LoVo (cell line): ENCODE measurements at regions not wholly inside any gene's neighbourhood (a gene's known extent, or its start where the extent isn't known, plus 50 kb on each side); places are given as distances from the start of the nearest gene placed in this dataset.

Source experiments
- DNase-seq: peaks from one replicate; pipeline ENCODE4 v3.0.0-alpha.2; 2016; ENCODE audit warnings: low spot score

- DNase-seq = no peak
Measured at GRCh38 chr10:128875956-128876736, 590.9 kb upstream of the MGMT start.

DNA sequence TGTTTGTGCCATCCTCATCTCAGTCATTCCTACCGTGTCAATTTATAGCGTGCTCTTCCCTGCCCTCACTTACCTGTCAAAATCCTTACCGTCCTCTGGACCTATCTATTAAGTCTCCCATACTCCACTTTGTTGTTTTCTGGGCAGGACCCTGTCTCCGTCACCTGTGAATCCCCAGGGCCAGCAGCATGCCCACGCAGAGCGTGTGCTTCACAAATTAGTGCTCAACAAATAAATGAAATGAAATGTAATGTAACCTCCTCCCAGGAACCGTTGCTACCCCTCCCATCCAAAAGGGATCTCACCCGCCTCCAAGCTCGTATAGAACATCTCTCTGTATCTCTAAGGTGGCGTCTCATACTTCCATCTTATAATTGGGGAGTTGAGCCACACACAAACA, 589.9 kb upstream of the MGMT start:
- no peak for DNase-seq

DNA sequence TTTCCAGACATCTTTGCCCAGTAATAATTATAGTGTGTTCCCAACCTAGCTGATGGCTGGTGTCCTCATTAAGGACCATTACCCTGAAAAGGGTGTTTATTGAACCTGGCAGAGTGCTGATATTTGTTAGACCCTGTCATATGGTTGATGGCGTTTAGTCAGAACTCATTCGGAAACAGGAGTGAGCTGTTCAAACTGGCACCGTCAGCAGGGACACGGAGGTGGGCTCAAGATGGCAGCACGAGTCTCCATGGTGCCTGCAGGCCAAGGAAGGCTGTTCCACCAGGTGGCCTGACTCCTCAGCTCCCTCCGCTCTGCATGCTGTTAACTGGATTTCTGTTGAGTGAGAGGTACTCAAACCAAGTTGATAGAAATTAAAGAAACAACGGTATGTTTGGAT, 589.1 kb upstream of the MGMT start:
- DNase-seq = no peak

DNA sequence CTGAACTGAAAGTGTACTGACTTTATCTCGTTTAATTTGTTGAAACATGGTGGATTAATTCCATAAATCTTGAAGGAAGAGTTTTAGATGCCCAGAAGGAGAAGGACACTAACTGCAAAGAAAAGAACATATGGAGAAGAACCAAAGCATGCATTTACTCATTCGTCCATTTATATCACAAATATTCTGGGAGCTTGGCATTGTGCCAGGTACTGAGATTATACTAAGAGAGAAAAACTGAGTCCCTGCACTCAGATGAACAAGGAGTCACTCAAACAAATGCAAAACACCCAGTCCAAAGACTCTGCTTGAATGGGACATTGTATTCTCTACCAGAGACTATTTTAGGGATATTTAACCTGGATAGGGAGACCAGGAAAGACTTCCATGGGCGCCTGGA, 588.0 kb upstream of the MGMT start:
- no peak for DNase-seq

DNA sequence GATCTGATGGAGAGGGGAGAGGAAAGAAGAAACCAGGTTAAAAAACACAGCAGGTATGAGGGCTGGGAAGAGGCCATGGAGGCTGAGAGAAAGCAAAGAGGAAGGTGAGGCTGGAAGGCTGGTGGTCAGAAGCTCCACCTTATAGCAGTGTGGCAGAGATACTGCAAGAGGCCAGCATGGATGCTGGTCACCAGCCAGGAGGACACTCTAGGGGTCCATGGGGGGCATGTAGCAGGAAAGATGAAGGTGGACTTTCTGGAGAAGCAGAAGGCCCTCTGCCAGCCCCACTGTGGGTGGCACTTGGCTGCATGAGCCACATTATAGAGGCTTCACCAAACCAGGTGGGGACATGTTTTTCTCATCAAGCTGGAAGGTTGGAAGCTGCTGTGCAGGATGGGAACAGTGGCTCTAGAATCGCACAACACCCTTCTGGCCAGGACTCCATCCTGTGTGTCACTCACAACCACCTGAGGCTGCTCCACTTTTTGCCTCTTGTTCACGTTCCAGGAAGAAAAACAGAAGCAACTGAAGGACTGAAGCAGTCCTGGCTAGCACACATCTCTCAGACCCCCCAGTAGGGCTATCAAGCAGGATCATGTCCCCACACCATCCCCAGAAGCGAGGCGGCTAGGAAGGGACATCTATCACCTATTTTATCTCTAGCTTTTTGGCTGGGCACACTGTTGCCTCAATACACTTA, 587.5 kb upstream of the MGMT start:
- DNase-seq = no peak

GRCh38 chr10:128880159-128880725, 586.8 kb upstream of the MGMT start:
- no peak for DNase-seq

DNA sequence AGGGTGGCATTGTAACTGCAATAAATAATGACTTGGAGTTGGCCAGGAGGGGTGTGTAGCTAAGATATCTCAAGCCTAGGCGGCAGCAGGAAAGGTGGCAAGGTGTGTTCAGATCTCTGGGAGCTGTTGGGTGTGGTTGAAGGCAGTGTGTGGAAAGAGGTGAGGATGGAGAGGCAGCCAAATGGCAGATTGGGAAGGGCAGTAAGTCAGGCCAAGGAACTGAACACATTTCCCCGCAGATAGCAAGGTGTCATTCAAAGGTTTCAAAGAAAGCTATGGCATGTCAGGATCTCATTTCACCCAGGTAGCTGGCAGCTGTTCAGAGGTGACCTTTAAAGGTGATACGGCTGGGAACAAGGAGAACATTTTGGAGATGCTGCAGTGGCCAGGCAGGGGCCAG, 586.0 kb upstream of the MGMT start:
- DNase-seq = no peak

DNA sequence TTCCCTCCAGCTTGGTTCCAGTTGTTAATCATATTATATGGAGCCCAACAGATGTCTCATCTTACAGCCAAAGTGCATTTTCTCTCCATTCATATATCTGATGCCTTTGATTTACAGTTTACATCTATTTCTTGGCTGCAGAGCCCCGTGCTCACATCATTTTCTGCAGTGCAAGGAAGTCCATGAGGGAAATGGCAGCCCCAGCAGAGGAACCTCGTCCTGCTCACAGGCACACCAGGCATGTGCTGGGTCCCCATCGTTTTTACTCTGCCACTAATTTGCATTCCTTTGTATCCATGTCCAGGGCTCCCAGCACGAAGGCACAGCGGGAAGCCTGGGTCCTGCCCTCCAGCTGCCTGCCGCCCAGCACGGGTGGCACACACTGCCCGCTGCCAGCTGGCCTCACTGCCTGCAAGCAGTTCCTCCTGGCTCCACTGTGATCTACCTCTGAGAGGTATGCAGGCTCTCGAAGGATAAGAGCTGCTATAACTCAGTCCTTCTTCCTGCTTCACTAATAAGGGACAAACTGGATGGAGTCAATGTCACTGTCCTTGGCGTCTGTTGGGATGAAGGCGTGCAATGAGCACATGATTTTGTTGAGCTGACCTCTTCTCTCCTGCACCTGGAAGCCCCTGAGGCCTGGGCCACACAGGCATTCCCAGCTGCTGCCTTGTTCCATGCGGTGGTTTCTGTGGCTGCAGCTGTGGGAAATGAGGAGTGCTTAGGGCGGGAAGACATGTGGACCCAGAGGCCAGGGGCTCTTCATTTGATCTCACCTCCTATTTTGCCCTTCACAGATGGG, 583.6 kb upstream of the MGMT start:
- DNase-seq = no peak

GRCh38 chr10:128884033-128884425, 583.0 kb upstream of the MGMT start:
- DNase-seq = no peak

DNA sequence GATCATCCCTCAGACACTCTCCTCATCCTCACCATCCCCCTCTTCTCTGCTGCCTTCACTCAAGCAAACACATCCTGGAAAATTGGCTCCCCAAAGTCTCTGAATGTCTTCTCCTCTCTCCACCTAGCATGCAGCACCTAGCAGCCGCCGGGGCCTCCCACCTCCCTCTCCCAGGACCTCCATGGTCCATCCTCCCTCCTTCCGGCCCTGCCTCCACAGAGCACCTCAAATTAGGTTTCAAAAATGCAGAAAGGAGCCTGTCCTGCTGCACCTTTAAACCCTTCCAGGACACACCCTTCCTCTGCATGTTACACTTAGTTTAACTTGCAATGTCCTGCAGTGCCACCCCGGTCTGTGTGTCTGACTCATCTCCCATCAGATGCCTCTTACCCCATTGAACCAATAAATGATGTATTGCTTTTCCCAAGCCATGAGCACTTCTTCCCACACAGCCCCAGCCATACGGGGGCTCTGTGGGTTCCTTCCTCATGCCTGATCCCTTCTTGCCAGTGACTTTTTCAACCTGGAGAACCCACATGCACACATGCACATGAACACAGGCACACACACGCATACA, 582.5 kb upstream of the MGMT start:
- no peak for DNase-seq

GRCh38 chr10:128885573-128886555, 581.2 kb upstream of the MGMT start:
- no peak for DNase-seq

DNA sequence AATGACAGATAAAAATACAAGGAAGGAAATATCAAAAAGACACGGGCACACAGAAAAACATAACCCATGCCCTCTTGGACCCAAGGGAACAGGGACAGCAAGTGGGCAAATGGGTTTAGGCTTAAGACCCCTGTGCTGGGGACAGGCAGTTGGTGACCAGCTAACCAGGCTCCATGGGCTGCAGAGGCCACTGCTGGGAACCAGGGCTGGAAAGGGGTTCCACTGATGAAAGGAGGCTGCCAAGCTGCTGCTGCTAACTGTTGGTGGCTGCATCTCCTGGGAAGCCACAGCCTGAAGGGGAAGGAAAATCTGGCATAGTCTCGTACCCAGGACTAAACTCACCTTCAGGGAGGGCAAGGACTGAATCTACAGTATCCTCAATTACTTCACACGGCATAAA, 579.2 kb upstream of the MGMT start:
- DNase-seq = no peak

- DNase-seq = no peak
Measured at GRCh38 chr10:128892005-128892404, 575.0 kb upstream of the MGMT start.

DNA sequence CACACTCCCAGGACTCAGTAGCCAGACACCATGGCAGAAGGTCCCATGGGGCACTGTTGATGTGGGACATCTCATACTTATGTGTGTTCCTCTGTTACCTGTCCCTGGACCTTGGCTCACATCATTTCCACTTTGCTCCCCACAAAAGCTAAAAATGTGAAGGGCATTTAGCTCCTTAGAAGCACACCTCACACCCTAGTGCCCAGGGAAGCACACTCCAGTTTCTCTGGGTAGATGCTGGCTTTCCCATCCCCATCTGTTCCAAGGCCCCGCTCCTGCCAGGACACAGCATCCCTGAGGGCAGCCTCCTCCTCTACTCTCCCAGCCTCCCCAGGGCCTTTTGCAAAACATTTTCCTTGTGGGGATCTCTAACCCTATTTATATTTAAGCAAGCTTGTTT, 572.4 kb upstream of the MGMT start:
- DNase-seq = no peak

DNA sequence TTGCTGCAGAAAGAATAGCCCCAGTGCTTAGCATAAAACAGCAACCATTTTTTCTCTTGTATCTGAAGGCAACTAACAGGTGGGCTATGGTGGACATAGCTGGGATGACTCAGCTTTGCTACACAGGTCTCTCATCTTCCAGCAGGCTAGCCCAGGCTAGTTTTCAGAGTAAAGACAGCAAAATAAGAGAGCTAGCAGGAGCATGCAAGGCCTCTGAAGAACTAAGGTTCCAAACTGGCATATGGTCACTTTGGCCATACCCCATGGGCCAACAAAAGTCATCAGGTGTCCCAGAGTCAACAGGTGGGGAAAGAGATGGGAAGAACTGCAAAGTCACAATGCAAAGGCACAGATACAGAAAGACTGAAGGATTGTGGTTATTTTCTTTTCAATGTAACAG, 571.6 kb upstream of the MGMT start:
- no peak for DNase-seq

DNA sequence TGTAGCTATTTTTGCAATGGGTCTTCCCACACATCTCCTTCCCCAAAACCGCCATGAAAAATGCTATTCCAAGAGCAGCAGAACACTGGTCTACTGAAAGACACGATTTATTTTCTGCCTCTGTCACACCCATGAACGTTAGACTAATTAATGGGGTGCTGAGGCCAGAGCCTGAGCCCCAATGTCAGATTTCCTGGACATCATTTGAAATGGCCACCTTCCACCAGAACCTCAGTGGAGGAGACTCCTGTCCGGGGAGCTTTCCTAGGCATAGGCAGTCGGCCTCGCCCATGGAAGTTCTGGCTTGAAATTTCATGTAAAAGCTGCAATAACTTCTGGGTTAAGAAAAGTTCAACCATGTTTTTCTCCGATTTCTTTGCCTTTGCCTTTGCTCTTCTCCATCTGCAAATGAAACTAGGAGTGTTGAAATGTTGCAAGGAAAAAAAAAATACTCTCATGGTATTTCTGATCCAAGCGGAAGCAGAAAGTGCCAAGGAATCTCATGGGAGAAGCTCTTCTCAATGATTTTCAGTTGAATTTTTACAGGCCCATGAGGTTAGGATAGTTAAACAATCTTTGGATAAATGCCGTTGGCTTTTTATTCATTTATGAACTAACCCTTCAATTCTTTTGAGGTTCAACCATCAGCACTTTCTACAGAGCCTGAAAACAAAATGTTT, 570.8 kb upstream of the MGMT start:
- DNase-seq = no peak

- DNase-seq = no peak
Measured at GRCh38 chr10:128896963-128897362, 570.1 kb upstream of the MGMT start.

DNA sequence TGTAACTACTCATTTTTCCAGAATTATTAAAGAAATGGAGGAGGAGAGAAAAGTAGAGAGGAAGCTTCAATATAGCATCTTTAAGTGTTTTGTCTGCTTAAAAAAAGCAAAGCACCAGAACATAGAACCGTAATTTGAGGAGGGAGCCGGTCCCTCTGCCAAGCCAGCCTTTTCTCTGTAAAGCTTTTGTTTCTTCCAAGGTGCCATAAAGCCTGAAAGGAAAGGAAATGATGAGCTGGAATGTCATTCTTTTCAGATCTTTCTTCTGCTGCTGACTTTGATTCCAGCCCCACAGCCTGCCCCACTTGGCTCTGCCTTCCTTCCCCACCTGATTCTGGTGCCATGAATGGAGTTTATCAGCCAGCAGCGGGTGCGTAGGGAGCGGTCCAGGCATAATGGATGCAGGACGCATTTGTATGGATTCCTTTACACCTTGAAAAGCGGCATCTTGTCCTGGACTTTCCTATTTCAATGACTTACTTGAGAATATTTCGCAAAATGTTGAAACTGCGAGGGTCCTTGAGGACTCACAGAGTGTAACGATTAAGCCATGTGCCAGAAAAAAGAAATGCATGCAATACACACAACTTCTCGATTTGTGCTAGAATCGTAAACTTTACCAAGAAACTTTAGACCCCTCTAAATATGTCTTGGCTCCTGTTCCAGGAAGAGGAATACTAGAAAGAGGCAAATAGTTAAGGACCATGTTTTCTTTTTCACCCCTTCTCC, 569.5 kb upstream of the MGMT start:
- DNase-seq = no peak

- DNase-seq = no peak
Measured at GRCh38 chr10:128898133-128898915, 568.7 kb upstream of the MGMT start.
